ENCODE measurements at regions not wholly inside any gene's neighbourhood (a gene's known extent, or its start where the extent isn't known, plus 50 kb on each side); places are given as distances from the start of the nearest gene placed in this dataset. TPM values are rescaled to one million over a fixed set of nuclear protein-coding genes. Genes with fewer than 3 reads are reported as not detected.
A peak's percentile ranks its signal among the peaks of the same experiment; 100 is the strongest.

DNA sequence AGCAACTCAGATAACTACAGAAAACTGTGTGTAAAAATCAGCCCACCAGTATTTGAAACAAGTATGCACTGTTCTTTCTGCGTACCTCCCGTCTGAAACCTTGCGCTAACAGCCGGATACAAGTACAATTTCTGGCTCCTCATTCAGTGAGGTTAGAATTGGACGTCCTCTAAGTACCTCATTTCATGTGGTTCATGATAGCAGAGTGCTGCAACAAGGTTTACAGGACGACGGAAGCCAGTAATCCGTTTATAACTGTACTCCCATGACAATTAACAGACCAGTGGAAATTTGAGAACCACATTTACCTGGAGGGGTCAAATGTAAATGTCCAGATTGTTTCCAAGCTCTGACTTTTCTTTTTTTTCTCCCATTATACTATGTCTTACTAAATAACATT lies 52.9 kb upstream of the TENM3 start:
- no CpG with 5 or more reads among the region's 8 CpGs for WGBS, 2 donors (ENCODE audit: extremely low coverage in 2 of 2, insufficient read length in 2 of 2, insufficient replicate concordance in 1 of 2)
- H4K91ac ChIP-seq (ENCODE audit: low read depth, low read length, poor library complexity), result no peak overlapping the region
- no peak overlapping the region for H2AK5ac ChIP-seq (ENCODE audit: low read depth, low read length)
- H2BK12ac ChIP-seq (ENCODE audit: low read length), result no peak overlapping the region
- H3K79me1 ChIP-seq (ENCODE audit: low read depth, low read length), result no peaks in the 10 kb centered on the region
- no peak overlapping the region for H3K4me3 ChIP-seq (ENCODE audit: low read length in 2 of 2)
- no peak overlapping the region for H4K8ac ChIP-seq (ENCODE audit: low read depth, low read length)
- no peaks in the 10 kb centered on the region for H3K36me3 ChIP-seq (replicated peaks in 1 of 2; ENCODE audit: control insufficient read depth in 2 of 2, insufficient read depth in 2 of 2, low read length in 2 of 2)
- H3K27ac ChIP-seq (replicated peaks; ENCODE audit: low read length), result no peak overlapping the region
- no peak overlapping the region for H2BK5ac ChIP-seq (ENCODE audit: low read length)
- no peak overlapping the region for H2BK120ac ChIP-seq (ENCODE audit: low read depth, low read length)
- H3K4ac ChIP-seq (ENCODE audit: low read length), result no peak overlapping the region
- no peak overlapping the region for H3K18ac ChIP-seq (ENCODE audit: low read length)
- H3K9me3 ChIP-seq (replicated peaks in 1 of 2; ENCODE audit: control insufficient read depth in 2 of 2, insufficient read depth in 1 of 2, low read depth in 1 of 2, low read length in 2 of 2), result peaks cover 0 to 6% of the 10 kb centered on the region in 2 donors
- no peak overlapping the region for H2BK15ac ChIP-seq (ENCODE audit: low read length)
- no peak overlapping the region for H3K4me2 ChIP-seq (ENCODE audit: insufficient read depth, low read length, poor library complexity, severe bottlenecking)
- no peak overlapping the region for H3K23ac ChIP-seq (ENCODE audit: low read depth, low read length, poor library complexity)
- no peak for DNase-seq (ENCODE audit: low spot score)
- H2AFZ ChIP-seq (ENCODE audit: low read length), result no peak overlapping the region
- no peak overlapping the region for H3K14ac ChIP-seq (ENCODE audit: low read length)
- no peaks in the 10 kb centered on the region for H3K27me3 ChIP-seq (ENCODE audit: control insufficient read depth in 3 of 3, insufficient read depth in 3 of 3, low read depth in 1 of 3, low read length in 3 of 3)
- peaks cover 11 to 18% of the 10 kb centered on the region in 2 donors for H3K4me1 ChIP-seq (ENCODE audit: control insufficient read depth in 2 of 2, insufficient read depth in 1 of 2, low read depth in 1 of 2, low read length in 2 of 2)
- H3K9ac ChIP-seq (ENCODE audit: low read depth, low read length, poor library complexity), result no peak overlapping the region

DNA sequence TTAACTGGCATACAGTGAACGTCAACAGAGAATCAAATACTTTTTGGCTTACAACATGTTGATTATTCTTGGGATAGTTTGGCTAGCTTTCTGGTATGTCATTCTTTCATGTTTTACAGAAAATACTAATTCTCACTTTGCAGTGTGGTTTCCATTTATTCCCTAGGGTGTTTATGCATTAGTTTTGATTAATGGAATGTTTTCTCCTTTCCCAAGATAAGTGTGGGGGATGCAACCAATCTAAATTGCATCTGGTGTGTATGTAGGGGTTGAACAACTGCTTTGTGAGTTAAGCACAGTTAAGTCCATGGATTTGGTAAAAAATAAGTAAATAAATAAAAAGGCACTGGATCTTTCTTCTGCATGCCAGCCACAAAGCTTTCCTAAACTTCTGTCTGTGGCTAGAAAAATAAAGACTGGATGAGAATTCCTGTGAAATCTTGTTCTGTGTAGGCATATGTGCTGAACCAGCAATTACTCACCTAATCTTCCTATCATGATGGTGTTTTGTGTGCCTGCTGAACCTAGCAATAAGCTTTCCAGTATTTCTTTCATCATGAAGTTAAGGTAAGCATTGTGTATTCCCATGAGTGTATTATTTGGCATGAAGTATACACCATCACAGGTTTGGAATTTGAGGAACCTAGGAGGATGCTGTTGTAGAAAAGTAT lies 50.6 kb upstream of the TENM3 start:
- Histone ChIP-seq H3K79me1 (ENCODE audit: low read depth, low read length) (peaks cover 2% of the 10 kb centered on the region), H3K36me3 (replicated peaks in 1 of 2; ENCODE audit: control insufficient read depth in 2 of 2, insufficient read depth in 2 of 2, low read length in 2 of 2) (no peaks in the 10 kb centered on the region), H4K91ac (ENCODE audit: low read depth, low read length, poor library complexity) (no peak overlapping the region), H2BK120ac (ENCODE audit: low read depth, low read length) (no peak overlapping the region), H2AFZ (ENCODE audit: low read length) (no peak overlapping the region), H3K9ac (ENCODE audit: low read depth, low read length, poor library complexity) (no peak overlapping the region), H3K4me3 (ENCODE audit: low read length in 2 of 2) (no peak overlapping the region), H3K14ac (ENCODE audit: low read length) (no peak overlapping the region), H4K8ac (ENCODE audit: low read depth, low read length) (no peak overlapping the region), H3K23ac (ENCODE audit: low read depth, low read length, poor library complexity) (no peak overlapping the region), H3K4ac (ENCODE audit: low read length) (no peak overlapping the region), H2AK5ac (ENCODE audit: low read depth, low read length) (no peak overlapping the region), H3K27ac (replicated peaks; ENCODE audit: low read length) (peak overlapping the region; percentile 25), H2BK15ac (ENCODE audit: low read length) (no peak overlapping the region), H3K4me1 (ENCODE audit: control insufficient read depth in 2 of 2, insufficient read depth in 1 of 2, low read depth in 1 of 2, low read length in 2 of 2) (peaks cover 4 to 15% of the 10 kb centered on the region in 2 donors), H3K27me3 (ENCODE audit: control insufficient read depth in 3 of 3, insufficient read depth in 3 of 3, low read depth in 1 of 3, low read length in 3 of 3) (no peaks in the 10 kb centered on the region), H3K4me2 (ENCODE audit: insufficient read depth, low read length, poor library complexity, severe bottlenecking) (no peak overlapping the region), H2BK12ac (ENCODE audit: low read length) (no peak overlapping the region), H3K18ac (ENCODE audit: low read length) (no peak overlapping the region), H3K9me3 (replicated peaks in 1 of 2; ENCODE audit: control insufficient read depth in 2 of 2, insufficient read depth in 1 of 2, low read depth in 1 of 2, low read length in 2 of 2) (peaks cover 0 to 6% of the 10 kb centered on the region in 2 donors), H2BK5ac (ENCODE audit: low read length) (no peak overlapping the region)
- no peak for DNase-seq (ENCODE audit: low spot score)
- no CpG with 5 or more reads among the region's 1 CpG for WGBS, 2 donors (ENCODE audit: extremely low coverage in 2 of 2, insufficient read length in 2 of 2, insufficient replicate concordance in 1 of 2)

DNA sequence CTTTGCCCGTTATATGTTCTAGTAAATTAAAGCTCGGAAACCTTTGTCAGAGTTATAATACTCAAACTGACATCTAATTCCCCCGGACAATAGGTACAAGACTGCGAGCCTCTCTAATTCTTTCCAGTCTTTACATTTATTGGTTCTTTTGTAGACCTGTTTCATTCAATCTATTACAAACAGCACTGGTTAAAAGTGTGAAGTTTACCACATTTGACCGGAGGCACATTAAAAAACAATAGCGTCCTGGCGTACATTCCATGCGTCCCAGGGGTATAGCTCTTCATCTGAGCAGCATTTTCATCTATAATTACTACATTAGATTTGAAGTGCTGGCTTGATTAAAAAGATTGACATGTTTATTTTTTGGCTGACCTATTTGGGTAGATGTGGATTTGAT lies 49.9 kb upstream of the TENM3 start:
- H3K27me3 ChIP-seq (ENCODE audit: control insufficient read depth in 3 of 3, insufficient read depth in 3 of 3, low read depth in 1 of 3, low read length in 3 of 3), result no peaks in the 10 kb centered on the region
- no peak overlapping the region for H3K4ac ChIP-seq (ENCODE audit: low read length)
- H3K4me1 ChIP-seq (ENCODE audit: control insufficient read depth in 2 of 2, insufficient read depth in 1 of 2, low read depth in 1 of 2, low read length in 2 of 2), result peaks cover 4 to 15% of the 10 kb centered on the region in 2 donors
- no peak overlapping the region for H3K14ac ChIP-seq (ENCODE audit: low read length)
- H2AK5ac ChIP-seq (ENCODE audit: low read depth, low read length), result no peak overlapping the region
- no peak overlapping the region for H3K23ac ChIP-seq (ENCODE audit: low read depth, low read length, poor library complexity)
- H4K91ac ChIP-seq (ENCODE audit: low read depth, low read length, poor library complexity), result no peak overlapping the region
- no peak overlapping the region for H3K9ac ChIP-seq (ENCODE audit: low read depth, low read length, poor library complexity)
- H2BK15ac ChIP-seq (ENCODE audit: low read length), result no peak overlapping the region
- H2BK5ac ChIP-seq (ENCODE audit: low read length), result no peak overlapping the region
- H2BK120ac ChIP-seq (ENCODE audit: low read depth, low read length), result no peak overlapping the region
- no peak overlapping the region for H4K8ac ChIP-seq (ENCODE audit: low read depth, low read length)
- H3K79me1 ChIP-seq (ENCODE audit: low read depth, low read length), result peaks cover 2% of the 10 kb centered on the region
- H3K4me2 ChIP-seq (ENCODE audit: insufficient read depth, low read length, poor library complexity, severe bottlenecking), result no peak overlapping the region
- DNase-seq (ENCODE audit: low spot score), result no peak
- H2BK12ac ChIP-seq (ENCODE audit: low read length), result no peak overlapping the region
- H3K27ac ChIP-seq (replicated peaks; ENCODE audit: low read length), result peak overlapping the region; percentile 14
- H3K9me3 ChIP-seq (replicated peaks in 1 of 2; ENCODE audit: control insufficient read depth in 2 of 2, insufficient read depth in 1 of 2, low read depth in 1 of 2, low read length in 2 of 2), result peaks cover 0 to 6% of the 10 kb centered on the region in 2 donors
- no CpG with 5 or more reads among the region's 8 CpGs for WGBS, 2 donors (ENCODE audit: extremely low coverage in 2 of 2, insufficient read length in 2 of 2, insufficient replicate concordance in 1 of 2)
- H3K4me3 ChIP-seq (ENCODE audit: low read length in 2 of 2), result no peak overlapping the region
- no peak overlapping the region for H2AFZ ChIP-seq (ENCODE audit: low read length)
- no peaks in the 10 kb centered on the region for H3K36me3 ChIP-seq (replicated peaks in 1 of 2; ENCODE audit: control insufficient read depth in 2 of 2, insufficient read depth in 2 of 2, low read length in 2 of 2)
- no peak overlapping the region for H3K18ac ChIP-seq (ENCODE audit: low read length)

Small RNAs in the stretch of these regions (small RNA-seq; reads per million reads assigned to genes)
- gene AC018710.1 (ENCODE audit: insufficient read depth) (not detected), gene AC019235.1 (ENCODE audit: insufficient read depth) (not detected), gene MIR1305 (ENCODE audit: insufficient read depth) (14.6 reads per million, percentile 71 among the genes with 10 or more reads in this experiment), gene RF00571 (ENCODE audit: insufficient read depth) (not detected), gene RN7SKP13 (ENCODE audit: insufficient read depth) (not detected), gene RNA5SP173 (ENCODE audit: insufficient read depth) (not detected), gene RNU1-45P (ENCODE audit: insufficient read depth) (not detected)

All from neuronal stem cell (in vitro differentiated cells).